A549 (cell line): ENCODE measurements at regions not wholly inside any gene's neighbourhood (a gene's known extent, or its start where the extent isn't known, plus 50 kb on each side); places are given as distances from the start of the nearest gene placed in this dataset.

ENCODE experiments used
- ATAC-seq, 2 experiments: fragments of 200-7000 bp in 1 of 2; fragments of >200 bp in 1 of 2; cut with Nextera tagmentation in 1 of 2; cut with Tn5 transposase in 1 of 2; 3 replicates each; pipeline versions ENCODE4 v1.8.0 to v1.9.1; 2018 to 2020; ENCODE audit warnings: mild to moderate bottlenecking in 1 of 2, moderate library complexity in 1 of 2
- CTCF ChIA-PET: fragments of 300-600 bp; sonication (Branson Sonifier 250); formaldehyde crosslinking; extraction: SDS; loops from one replicate; lab custom pipeline; 2021; ENCODE audit warnings: antibody characterized with exemption, inconsistent platforms; lab: Yijun Ruan, JAX
- POLR2A ChIA-PET: fragments of 350-600 bp; formaldehyde crosslinking; extraction: SDS; loops from one replicate; lab custom pipeline; 2021; ENCODE audit warnings: antibody characterized with exemption, inconsistent platforms; lab: Yijun Ruan, JAX
- DNase-seq, 2 experiments: peaks; one replicate each; pipeline versions ENCODE4 v3.0.0 to v3.0.0-alpha.2; 2011 to 2016; ENCODE audit warnings: low read depth in 1 of 2, low spot score in 1 of 2
- FAIRE-seq: peaks from 2 replicates; lab custom pipeline; 2011; peaks lifted over from hg19 to GRCh38; lab: Jason Lieb, UNC
- H3K27ac ChIP-seq, 2 experiments: fragments of >200 bp; sonication (Bioruptor Twin); formaldehyde crosslinking; 3 replicates each; pipeline ENCODE4 v1.5.1; 2016 to 2017
- H3K4me1 ChIP-seq: fragments of >200 bp; sonication (Bioruptor Twin); formaldehyde crosslinking; 3 replicates; pipeline ENCODE4 v1.6.1; 2016
- H3K4me2 ChIP-seq: fragments of >200 bp; sonication (Bioruptor Twin); formaldehyde crosslinking; 3 replicates; pipeline ENCODE4 v1.6.1; 2016
- H3K4me3 ChIP-seq: fragments of >200 bp; sonication (Bioruptor Twin); formaldehyde crosslinking; 3 replicates; pipeline ENCODE4 v1.5.1; 2016
- H3K9me3 ChIP-seq: fragments of >200 bp; sonication (Bioruptor Twin); formaldehyde crosslinking; 3 replicates; pipeline ENCODE4 v1.6.1; 2016
- CBX2 ChIP-seq: fragments of 200-600 bp; sonication (generic); IDR thresholded peaks from 2 replicates; pipeline ENCODE4 v1.6.1; 2016; ENCODE audit warnings: low read depth, mild to moderate bottlenecking, borderline replicate concordance
- CHD4 ChIP-seq: fragments of 200-600 bp; sonication (generic); IDR thresholded peaks from 2 replicates; pipeline ENCODE4 v1.6.1; 2016; ENCODE audit warnings: antibody characterized with exemption, mild to moderate bottlenecking, borderline replicate concordance
- FOSB ChIP-seq: fragments of 250-450 bp; sonication (Bioruptor Pico); IDR thresholded peaks from 2 replicates; pipeline ENCODE4 v1.5.0; 2020; ENCODE audit warnings: mild to moderate bottlenecking, moderate library complexity
- FOSL2 ChIP-seq, 2 experiments: fragments of 450-650 bp in 1 of 2; fragments of >200 bp in 1 of 2; sonication (Bioruptor Twin) in 1 of 2; formaldehyde crosslinking; IDR thresholded peaks; 2 replicates each; pipeline versions ENCODE4 v1.5.0 to v1.6.1; 2016 to 2020; ENCODE audit warnings: mild to moderate bottlenecking in 1 of 2, moderate library complexity in 1 of 2
- FOXS1 ChIP-seq: fragments of 250-450 bp; sonication (Bioruptor Pico); IDR thresholded peaks from 2 replicates; pipeline ENCODE4 v1.5.0; 2020; ENCODE audit warnings: mild to moderate bottlenecking, moderate library complexity
- HDAC2 ChIP-seq: fragments of 200-600 bp; sonication (generic); IDR thresholded peaks from 2 replicates; pipeline ENCODE4 v1.6.1; 2016
- HEYL ChIP-seq: fragments of 250-450 bp; sonication (Bioruptor Pico); IDR thresholded peaks from 2 replicates; pipeline ENCODE4 v1.8.0; 2021; ENCODE audit warnings: mild to moderate bottlenecking, moderate library complexity
- HOXB13 ChIP-seq: fragments of 250-450 bp; sonication (Bioruptor Pico); IDR thresholded peaks from 2 replicates; pipeline ENCODE4 v1.5.0; 2020; ENCODE audit warnings: low read depth, mild to moderate bottlenecking, moderate library complexity
- KDM1A ChIP-seq: fragments of 200-600 bp; sonication (generic); IDR thresholded peaks from 2 replicates; pipeline ENCODE4 v1.6.1; 2016; ENCODE audit warnings: low read depth, mild to moderate bottlenecking
- POLR2AphosphoS2 ChIP-seq: conservative IDR thresholded peaks from 2 replicates; pipeline ENCODE4 v1.6.1; 2012; ENCODE audit warnings: low read length, improper control_type of control experiment, inconsistent platforms
- RAD21 ChIP-seq, 2 experiments: fragments of >200 bp in 1 of 2; sonication (Bioruptor Twin) in 1 of 2; formaldehyde crosslinking in 1 of 2; IDR thresholded peaks in 1 of 2; conservative IDR thresholded peaks in 1 of 2; 2 replicates in 1 of 2; 3 replicates in 1 of 2; pipeline ENCODE4 v1.6.1; 2012 to 2018; ENCODE audit warnings: inconsistent platforms in 1 of 2
- RARB ChIP-seq: fragments of 250-450 bp; sonication (Bioruptor Pico); IDR thresholded peaks from 2 replicates; pipeline ENCODE4 v1.8.0; 2021; ENCODE audit warnings: mild to moderate bottlenecking, moderate library complexity
- RFX5 ChIP-seq: fragments of 450-650 bp; IDR thresholded peaks from 2 replicates; pipeline ENCODE4 v1.7.1; 2014; ENCODE audit warnings: antibody characterized with exemption, mild to moderate bottlenecking, moderate library complexity
- RNF2 ChIP-seq: fragments of 200-600 bp; sonication (generic); IDR thresholded peaks from 2 replicates; pipeline ENCODE4 v1.6.1; 2016; ENCODE audit warnings: low read depth, mild to moderate bottlenecking, antibody characterized with exemption, moderate library complexity, borderline replicate concordance
- SMC3 ChIP-seq: fragments of >200 bp; sonication (Bioruptor Twin); formaldehyde crosslinking; IDR thresholded peaks from 3 replicates; pipeline ENCODE4 v1.6.1; 2018; ENCODE audit warnings: inconsistent platforms
- TP53 ChIP-seq: fragments of 250-450 bp; sonication (Bioruptor Pico); IDR thresholded peaks from 2 replicates; pipeline ENCODE4 v1.5.0; 2021; ENCODE audit warnings: mild to moderate bottlenecking, moderate library complexity
- ZC3H11A ChIP-seq: fragments of 450-650 bp; IDR thresholded peaks from 2 replicates; pipeline ENCODE4 v1.6.1; 2014; ENCODE audit warnings: antibody characterized with exemption, mild to moderate bottlenecking
- ZFP36 ChIP-seq: fragments of 450-650 bp; IDR thresholded peaks from 2 replicates; pipeline ENCODE4 v1.6.1; 2014; ENCODE audit warnings: borderline replicate concordance; ENCODE audit not compliant: partially characterized antibody
- ZNF302 ChIP-seq: fragments of 250-450 bp; sonication (Bioruptor Pico); IDR thresholded peaks from 2 replicates; pipeline ENCODE4 v1.9.0; 2021; ENCODE audit warnings: inconsistent platforms, mild to moderate bottlenecking, moderate library complexity
- WGBS: methylation state at CpG from one replicate; pipeline ENCODE4 v1.1.6; 2017; ENCODE audit errors: missing lambda C conversion rate; 5-methylcytosine and 5-hydroxymethylcytosine counted together
- TF ChIP-seq, protein P1 (sequence below): fragments of >200 bp; sonication (Bioruptor Twin); formaldehyde crosslinking; IDR thresholded peaks from 3 replicates; pipeline ENCODE4 v1.5.1; 2016
- TF ChIP-seq, protein P2 (sequence below): fragments of 250-450 bp; sonication (Bioruptor Pico); IDR thresholded peaks from 2 replicates; pipeline ENCODE4 v1.5.0; 2021; ENCODE audit warnings: mild to moderate bottlenecking, moderate library complexity, borderline replicate concordance
- TF ChIP-seq, protein P3 (sequence below): IDR thresholded peaks from 2 replicates; pipeline ENCODE4 v1.6.1; 2012
- TF ChIP-seq, protein P4 (sequence below): fragments of >200 bp; sonication (Bioruptor Twin); formaldehyde crosslinking; IDR thresholded peaks from 3 replicates; pipeline ENCODE4 v1.6.1; 2016
- TF ChIP-seq, protein P5 (sequence below): IDR thresholded peaks from 2 replicates; pipeline ENCODE4 v1.6.1; 2012; ENCODE audit warnings: low read depth, borderline replicate concordance
- TF ChIP-seq, protein P6 (sequence below): IDR thresholded peaks from 2 replicates; pipeline ENCODE4 v1.6.1; 2012
- TF ChIP-seq, protein P7 (sequence below): fragments of >200 bp; sonication (Bioruptor Twin); formaldehyde crosslinking; IDR thresholded peaks from 2 replicates; pipeline ENCODE4 v1.6.1; 2016

DNA sequence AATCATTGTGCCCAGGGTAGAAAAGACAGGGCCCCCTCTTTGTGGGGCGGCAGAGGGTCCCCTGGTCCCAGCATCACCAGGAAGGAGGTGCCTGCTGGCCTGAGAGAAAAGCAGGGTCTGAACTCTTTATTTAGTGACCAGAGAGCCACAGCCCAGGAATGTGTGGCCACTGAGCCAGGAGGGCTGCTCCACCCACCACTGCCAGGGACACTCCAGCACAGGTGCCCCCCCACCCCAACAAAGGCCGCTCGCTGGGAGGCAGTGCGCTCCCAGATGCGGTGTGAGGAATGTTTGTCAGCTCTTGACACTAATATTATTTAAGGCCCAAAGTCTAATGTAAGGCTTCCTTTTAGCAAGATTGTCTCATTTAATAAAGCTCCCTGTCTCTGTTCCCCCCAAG lies 59.6 kb upstream of the ZMIZ1 start:
- Histone ChIP-seq H3K4me3 (no peak overlapping the region), H3K4me2 (no peak overlapping the region)
- 75% methylated on average over 5 of the region's 5 CpGs for WGBS
- TF ChIP-seq HOXB13 = no peak
- TF ChIP-seq, protein P1, sequence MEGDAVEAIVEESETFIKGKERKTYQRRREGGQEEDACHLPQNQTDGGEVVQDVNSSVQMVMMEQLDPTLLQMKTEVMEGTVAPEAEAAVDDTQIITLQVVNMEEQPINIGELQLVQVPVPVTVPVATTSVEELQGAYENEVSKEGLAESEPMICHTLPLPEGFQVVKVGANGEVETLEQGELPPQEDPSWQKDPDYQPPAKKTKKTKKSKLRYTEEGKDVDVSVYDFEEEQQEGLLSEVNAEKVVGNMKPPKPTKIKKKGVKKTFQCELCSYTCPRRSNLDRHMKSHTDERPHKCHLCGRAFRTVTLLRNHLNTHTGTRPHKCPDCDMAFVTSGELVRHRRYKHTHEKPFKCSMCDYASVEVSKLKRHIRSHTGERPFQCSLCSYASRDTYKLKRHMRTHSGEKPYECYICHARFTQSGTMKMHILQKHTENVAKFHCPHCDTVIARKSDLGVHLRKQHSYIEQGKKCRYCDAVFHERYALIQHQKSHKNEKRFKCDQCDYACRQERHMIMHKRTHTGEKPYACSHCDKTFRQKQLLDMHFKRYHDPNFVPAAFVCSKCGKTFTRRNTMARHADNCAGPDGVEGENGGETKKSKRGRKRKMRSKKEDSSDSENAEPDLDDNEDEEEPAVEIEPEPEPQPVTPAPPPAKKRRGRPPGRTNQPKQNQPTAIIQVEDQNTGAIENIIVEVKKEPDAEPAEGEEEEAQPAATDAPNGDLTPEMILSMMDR = no peak
- TF ChIP-seq, protein P2, sequence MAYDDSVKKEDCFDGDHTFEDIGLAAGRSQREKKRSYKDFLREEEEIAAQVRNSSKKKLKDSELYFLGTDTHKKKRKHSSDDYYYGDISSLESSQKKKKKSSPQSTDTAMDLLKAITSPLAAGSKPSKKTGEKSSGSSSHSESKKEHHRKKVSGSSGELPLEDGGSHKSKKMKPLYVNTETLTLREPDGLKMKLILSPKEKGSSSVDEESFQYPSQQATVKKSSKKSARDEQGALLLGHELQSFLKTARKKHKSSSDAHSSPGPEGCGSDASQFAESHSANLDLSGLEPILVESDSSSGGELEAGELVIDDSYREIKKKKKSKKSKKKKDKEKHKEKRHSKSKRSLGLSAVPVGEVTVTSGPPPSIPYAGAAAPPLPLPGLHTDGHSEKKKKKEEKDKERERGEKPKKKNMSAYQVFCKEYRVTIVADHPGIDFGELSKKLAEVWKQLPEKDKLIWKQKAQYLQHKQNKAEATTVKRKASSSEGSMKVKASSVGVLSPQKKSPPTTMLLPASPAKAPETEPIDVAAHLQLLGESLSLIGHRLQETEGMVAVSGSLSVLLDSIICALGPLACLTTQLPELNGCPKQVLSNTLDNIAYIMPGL (CRISPR knock-in tag) = no peak
- TF ChIP-seq, protein P3, sequence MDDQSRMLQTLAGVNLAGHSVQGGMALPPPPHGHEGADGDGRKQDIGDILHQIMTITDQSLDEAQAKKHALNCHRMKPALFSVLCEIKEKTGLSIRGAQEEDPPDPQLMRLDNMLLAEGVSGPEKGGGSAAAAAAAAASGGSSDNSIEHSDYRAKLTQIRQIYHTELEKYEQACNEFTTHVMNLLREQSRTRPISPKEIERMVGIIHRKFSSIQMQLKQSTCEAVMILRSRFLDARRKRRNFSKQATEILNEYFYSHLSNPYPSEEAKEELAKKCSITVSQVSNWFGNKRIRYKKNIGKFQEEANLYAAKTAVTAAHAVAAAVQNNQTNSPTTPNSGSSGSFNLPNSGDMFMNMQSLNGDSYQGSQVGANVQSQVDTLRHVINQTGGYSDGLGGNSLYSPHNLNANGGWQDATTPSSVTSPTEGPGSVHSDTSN = no peak
- no peak for TF ChIP-seq RAD21 (conservative IDR thresholded peaks at IDR 0.05 in 1 of 2, IDR thresholded peaks at IDR 0.05 in 1 of 2)
- TF ChIP-seq RARB (CRISPR knock-in tag) = no peak
- TF ChIP-seq RNF2 = no peak
- no peak for TF ChIP-seq FOSL2 (IDR thresholded peaks at IDR 0.05)
- TF ChIP-seq FOSL2 (CRISPR knock-in tag; IDR thresholded peaks at IDR 0.05) = no peak
- no peak for TF ChIP-seq SMC3
- TF ChIP-seq, protein P4, sequence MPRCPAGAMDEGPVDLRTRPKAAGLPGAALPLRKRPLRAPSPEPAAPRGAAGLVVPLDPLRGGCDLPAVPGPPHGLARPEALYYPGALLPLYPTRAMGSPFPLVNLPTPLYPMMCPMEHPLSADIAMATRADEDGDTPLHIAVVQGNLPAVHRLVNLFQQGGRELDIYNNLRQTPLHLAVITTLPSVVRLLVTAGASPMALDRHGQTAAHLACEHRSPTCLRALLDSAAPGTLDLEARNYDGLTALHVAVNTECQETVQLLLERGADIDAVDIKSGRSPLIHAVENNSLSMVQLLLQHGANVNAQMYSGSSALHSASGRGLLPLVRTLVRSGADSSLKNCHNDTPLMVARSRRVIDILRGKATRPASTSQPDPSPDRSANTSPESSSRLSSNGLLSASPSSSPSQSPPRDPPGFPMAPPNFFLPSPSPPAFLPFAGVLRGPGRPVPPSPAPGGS = no peak
- TF ChIP-seq, protein P5, sequence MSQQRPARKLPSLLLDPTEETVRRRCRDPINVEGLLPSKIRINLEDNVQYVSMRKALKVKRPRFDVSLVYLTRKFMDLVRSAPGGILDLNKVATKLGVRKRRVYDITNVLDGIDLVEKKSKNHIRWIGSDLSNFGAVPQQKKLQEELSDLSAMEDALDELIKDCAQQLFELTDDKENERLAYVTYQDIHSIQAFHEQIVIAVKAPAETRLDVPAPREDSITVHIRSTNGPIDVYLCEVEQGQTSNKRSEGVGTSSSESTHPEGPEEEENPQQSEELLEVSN = no peak
- TF ChIP-seq, protein P6, sequence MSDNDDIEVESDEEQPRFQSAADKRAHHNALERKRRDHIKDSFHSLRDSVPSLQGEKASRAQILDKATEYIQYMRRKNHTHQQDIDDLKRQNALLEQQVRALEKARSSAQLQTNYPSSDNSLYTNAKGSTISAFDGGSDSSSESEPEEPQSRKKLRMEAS = no peak
- TF ChIP-seq KDM1A = no peak
- no peak for TF ChIP-seq CBX2
- TF ChIP-seq CHD4 = no peak
- TF ChIP-seq ZNF302 (CRISPR knock-in tag) = no peak
- TF ChIP-seq, all 56 proteins: peak for 0
- Histone ChIP-seq H3K4me1 (no peaks in the 10 kb centered on the region), H3K27ac (no peak overlapping the region), H3K9me3 (no peaks in the 10 kb centered on the region)
- no peak for FAIRE-seq
- ChIA-PET CTCF (no interaction called here), POLR2A (no interaction called here)
- ATAC-seq = no peak
- DNase-seq = no peak

DNA sequence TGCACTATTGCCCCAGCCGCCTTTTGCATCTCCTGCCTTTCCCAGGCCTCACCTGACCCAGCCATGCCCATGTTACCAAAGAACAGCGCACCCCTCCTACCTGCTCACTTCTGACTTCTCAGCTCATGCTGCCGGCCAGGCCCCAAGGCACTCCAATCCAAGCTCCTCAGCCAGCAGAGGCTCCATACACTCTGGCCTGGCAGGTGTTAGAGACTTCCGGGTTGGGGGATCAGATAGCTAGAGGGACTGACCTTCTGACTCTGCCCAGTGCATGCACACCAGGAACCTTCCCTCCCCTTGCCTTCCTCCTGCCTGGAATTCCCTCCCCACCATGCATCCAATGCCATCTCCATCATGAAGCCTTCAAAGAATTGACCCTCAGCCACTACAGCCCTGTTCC lies 56.2 kb upstream of the ZMIZ1 start:
- Histone ChIP-seq H3K4me3 (no peak overlapping the region), H3K4me2 (no peak overlapping the region), H3K9me3 (0 out of 3 replicates have a peak, but pooled peaks cover under 1% of the 10 kb centered on the region), H3K27ac (no peak overlapping the region), H3K4me1 (no peaks in the 10 kb centered on the region)
- FAIRE-seq = no peak
- TF ChIP-seq RFX5 (no peak), FOXS1 (CRISPR knock-in tag) (no peak), FOSB (CRISPR knock-in tag) (no peak), HEYL (no peak), POLR2AphosphoS2 (no peak), HDAC2 (no peak), ZFP36 (no peak), ZC3H11A (no peak), RAD21 (conservative IDR thresholded peaks at IDR 0.05 in 1 of 2, IDR thresholded peaks at IDR 0.05 in 1 of 2) (no peak), TP53 (no peak)
- TF ChIP-seq, protein P7, sequence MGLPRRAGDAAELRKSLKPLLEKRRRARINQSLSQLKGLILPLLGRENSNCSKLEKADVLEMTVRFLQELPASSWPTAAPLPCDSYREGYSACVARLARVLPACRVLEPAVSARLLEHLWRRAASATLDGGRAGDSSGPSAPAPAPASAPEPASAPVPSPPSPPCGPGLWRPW = no peak
- DNase-seq = no peak
- POLR2A ChIA-PET = no interaction called here
- ATAC-seq = no peak
- CTCF ChIA-PET = interaction anchor here (1.4 kb wide), 1 partner anchor 24 kb away, joined by 3 read pairs; no protein-coding TSS in a partner anchor
- 81% methylated on average over 4 of the region's 4 CpGs for WGBS
